Uterus (tissue), 3 donors: ENCODE measurements at regions not wholly inside any gene's neighbourhood (a gene's known extent, or its start where the extent isn't known, plus 50 kb on each side); places are given as distances from the start of the nearest gene placed in this dataset.

ENCODE experiments used
- DNase-seq, 2 donors: peaks; one replicate each; pipeline ENCODE4 v3.0.0-alpha.2; 2019 to 2020
- H3K27ac ChIP-seq, 2 donors: fragments of 200-600 bp; sonication (generic); 1 replicate in 1 of 2; 2 replicates in 1 of 2; pipeline ENCODE4 v1.5.1; 2016 to 2018
- H3K27me3 ChIP-seq, 2 donors: fragments of 200-600 bp; sonication (generic); one replicate each; pipeline ENCODE4 v1.5.1; 2018 to 2019; ENCODE audit warnings: control low read depth in 1 of 2
- H3K36me3 ChIP-seq, 2 donors: fragments of 200-600 bp; sonication (generic); one replicate each; pipeline ENCODE4 v1.5.1; 2019; ENCODE audit warnings: control low read depth in 1 of 2
- H3K4me1 ChIP-seq, 2 donors: fragments of 200-600 bp; sonication (generic); one replicate each; pipeline ENCODE4 v1.5.1; 2018 to 2019; ENCODE audit warnings: control low read depth in 1 of 2
- H3K4me3 ChIP-seq, 2 donors: fragments of 200-600 bp; sonication (generic); 1 replicate in 1 of 2; 2 replicates in 1 of 2; pipeline ENCODE4 v1.5.1; 2018 to 2019; ENCODE audit warnings: mild to moderate bottlenecking in 1 of 2
- H3K9me3 ChIP-seq, 2 donors: fragments of 200-600 bp; sonication (generic); one replicate each; pipeline ENCODE4 v1.5.1; 2019; ENCODE audit warnings: control low read depth in 1 of 2
- POLR2A ChIP-seq, 2 donors: fragments of 450-650 bp; IDR thresholded peaks; one replicate each; pipeline ENCODE4 v1.6.1; 2016; ENCODE audit warnings: antibody characterized with exemption in 2 of 2, mild to moderate bottlenecking in 1 of 2, moderate library complexity in 1 of 2
- intact Hi-C: fragments of 100-400 bp; cut with DNase I; formaldehyde crosslinking; loops from one replicate; pipeline ENCODE4 v1.15.1; 2023; ENCODE audit warnings: low total_unique reads
- TF ChIP-seq, protein P1 (sequence below), 4 experiments: fragments of 200-600 bp in 2 of 4; fragments of 450-650 bp in 2 of 4; sonication (generic) in 2 of 4; IDR thresholded peaks; one replicate each; pipeline ENCODE4 v1.5.1; 2016 to 2019; ENCODE audit warnings: antibody characterized with exemption in 4 of 4, mild to moderate bottlenecking in 2 of 4, moderate library complexity in 1 of 4
- donor health status: DM: yes; HTN: yes; CAD: no.

DNA sequence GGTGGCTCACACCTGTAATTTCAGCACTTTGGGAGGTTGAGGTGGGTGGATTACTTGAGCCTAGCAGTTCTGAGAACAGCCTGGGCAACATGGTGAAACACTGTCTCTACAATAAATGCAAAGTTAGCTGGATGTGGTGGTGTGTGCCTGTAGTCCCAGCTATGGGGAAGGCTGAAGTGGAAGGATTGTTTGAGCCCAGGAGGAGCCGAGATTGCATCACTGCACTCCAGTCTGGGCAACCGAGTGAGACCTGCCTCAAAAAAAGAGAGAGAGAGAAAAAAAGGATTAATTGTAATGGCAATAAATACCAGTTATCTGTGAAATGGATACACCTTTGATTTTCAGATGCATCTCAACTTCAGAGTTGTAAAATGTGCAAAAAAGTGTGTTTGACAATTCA, 58.8 kb downstream of the SPRY1 start:
- H3K36me3 ChIP-seq, result no peaks in the 10 kb centered on the region
- TF ChIP-seq, protein P1, sequence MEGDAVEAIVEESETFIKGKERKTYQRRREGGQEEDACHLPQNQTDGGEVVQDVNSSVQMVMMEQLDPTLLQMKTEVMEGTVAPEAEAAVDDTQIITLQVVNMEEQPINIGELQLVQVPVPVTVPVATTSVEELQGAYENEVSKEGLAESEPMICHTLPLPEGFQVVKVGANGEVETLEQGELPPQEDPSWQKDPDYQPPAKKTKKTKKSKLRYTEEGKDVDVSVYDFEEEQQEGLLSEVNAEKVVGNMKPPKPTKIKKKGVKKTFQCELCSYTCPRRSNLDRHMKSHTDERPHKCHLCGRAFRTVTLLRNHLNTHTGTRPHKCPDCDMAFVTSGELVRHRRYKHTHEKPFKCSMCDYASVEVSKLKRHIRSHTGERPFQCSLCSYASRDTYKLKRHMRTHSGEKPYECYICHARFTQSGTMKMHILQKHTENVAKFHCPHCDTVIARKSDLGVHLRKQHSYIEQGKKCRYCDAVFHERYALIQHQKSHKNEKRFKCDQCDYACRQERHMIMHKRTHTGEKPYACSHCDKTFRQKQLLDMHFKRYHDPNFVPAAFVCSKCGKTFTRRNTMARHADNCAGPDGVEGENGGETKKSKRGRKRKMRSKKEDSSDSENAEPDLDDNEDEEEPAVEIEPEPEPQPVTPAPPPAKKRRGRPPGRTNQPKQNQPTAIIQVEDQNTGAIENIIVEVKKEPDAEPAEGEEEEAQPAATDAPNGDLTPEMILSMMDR (IDR thresholded peaks at IDR 0.05), result no peak
- no peak for TF ChIP-seq POLR2A (IDR thresholded peaks at IDR 0.05)
- intact Hi-C loops, result no loop called here

GRCh38 chr4:123462007-123462406, 65.4 kb downstream of the SPRY1 start:
- Histone ChIP-seq H3K4me3 (no peak overlapping the region), H3K9me3 (no peaks in the 10 kb centered on the region), H3K27me3 (no peaks in the 10 kb centered on the region), H3K4me1 (no peaks in the 10 kb centered on the region), H3K36me3 (no peaks in the 10 kb centered on the region), H3K27ac (no peak overlapping the region)
- intact Hi-C loops, result no loop called here
- no peak for DNase-seq
- TF ChIP-seq POLR2A (IDR thresholded peaks at IDR 0.05), result no peak
- TF ChIP-seq, protein P1 (IDR thresholded peaks at IDR 0.05), result no peak

More for the DNA sequence above, 58.8 kb downstream of the SPRY1 start:
- no peaks in the 10 kb centered on the region for H3K9me3 ChIP-seq
- no peak overlapping the region for H3K4me3 ChIP-seq
- H3K4me1 ChIP-seq, result no peaks in the 10 kb centered on the region
- no peak overlapping the region for H3K27ac ChIP-seq
- H3K27me3 ChIP-seq, result no peaks in the 10 kb centered on the region
- DNase-seq, result no peak

DNA sequence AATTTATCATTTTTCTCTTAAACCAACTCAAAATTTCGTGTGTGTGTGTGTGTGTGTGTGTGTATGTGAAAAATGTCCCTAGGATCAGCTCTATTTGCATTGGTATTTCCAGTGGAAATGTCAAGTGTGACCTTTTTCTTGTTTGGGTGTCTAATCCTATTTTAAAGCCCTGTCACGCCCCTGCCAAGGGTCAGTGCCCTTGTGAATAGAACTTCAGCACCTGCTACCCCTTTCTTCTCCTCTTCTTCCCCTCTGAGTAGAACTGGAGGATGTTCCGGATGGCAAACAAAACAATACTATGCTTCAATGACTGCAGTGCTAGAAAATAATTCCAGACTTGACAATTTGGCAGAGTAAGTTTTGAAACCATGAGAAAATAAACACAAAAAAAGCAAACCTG, 67.3 kb downstream of the SPRY1 start:
- H3K4me1 ChIP-seq, result no peaks in the 10 kb centered on the region
- no peak overlapping the region for H3K4me3 ChIP-seq
- H3K27ac ChIP-seq, result no peak overlapping the region
- no peaks in the 10 kb centered on the region for H3K9me3 ChIP-seq
- H3K36me3 ChIP-seq, result no peaks in the 10 kb centered on the region
- no peaks in the 10 kb centered on the region for H3K27me3 ChIP-seq
- intact Hi-C loops, result no loop called here
- TF ChIP-seq, protein P1 (IDR thresholded peaks at IDR 0.05), result no peak
- TF ChIP-seq POLR2A (IDR thresholded peaks at IDR 0.05), result no peak
- no peak for DNase-seq

DNA sequence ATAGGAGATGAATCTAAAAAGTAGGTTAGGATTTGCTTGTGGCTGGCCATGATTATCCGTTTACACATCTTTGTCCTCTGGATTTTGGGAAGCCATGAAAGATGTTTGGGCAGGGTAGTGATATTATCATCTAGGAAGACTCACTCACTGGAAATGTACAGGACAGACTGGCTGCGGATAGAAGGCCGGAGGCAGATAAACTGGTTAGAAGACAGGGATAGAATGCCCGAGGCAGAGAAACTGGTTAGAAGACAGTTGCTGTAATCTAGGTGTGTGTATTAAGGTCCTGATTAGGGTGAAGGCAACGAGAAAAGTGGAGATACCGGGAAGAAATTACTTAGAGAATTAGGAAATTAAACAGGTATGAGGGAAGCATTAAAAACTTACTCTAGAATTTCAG, 68.8 kb downstream of the SPRY1 start:
- DNase-seq, result no peak
- intact Hi-C loops, result no loop called here

DNA sequence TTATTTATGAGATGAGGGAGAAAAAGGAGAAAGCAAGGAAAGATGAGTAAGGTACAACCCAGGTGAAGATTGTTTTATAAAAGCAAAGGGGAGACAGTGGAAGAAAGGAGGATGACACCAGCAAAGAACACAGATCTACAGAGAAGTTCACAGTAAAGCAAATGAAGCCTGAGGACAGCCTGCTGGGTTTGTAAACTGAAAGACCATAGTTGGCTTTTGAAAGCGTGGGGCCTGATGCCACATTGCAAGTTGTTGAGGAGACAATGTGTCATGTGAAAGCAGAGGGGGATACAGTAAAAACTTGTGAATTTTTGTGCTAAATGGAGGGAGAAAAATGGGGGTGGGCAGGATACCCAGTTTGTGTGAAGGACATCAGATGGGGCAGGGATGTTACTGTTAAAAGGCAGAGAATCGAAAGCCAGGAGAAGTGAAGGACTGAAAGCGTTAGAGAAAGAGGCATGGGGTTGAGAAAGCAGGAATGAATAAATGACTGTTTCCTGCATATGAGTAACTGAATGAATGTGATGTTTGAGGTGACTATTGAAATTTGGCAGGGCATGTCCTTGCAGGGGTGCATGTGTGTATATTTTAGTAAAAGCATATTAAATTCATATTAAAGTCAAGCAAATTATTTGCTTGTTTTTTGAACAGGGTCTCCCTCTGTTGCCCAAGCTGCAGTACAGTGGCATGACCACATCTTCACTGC, 69.6 kb downstream of the SPRY1 start:
- intact Hi-C loops, result no loop called here
- Histone ChIP-seq H3K9me3 (no peaks in the 10 kb centered on the region), H3K4me1 (no peaks in the 10 kb centered on the region), H3K36me3 (no peaks in the 10 kb centered on the region), H3K27me3 (no peaks in the 10 kb centered on the region), H3K27ac (no peak overlapping the region), H3K4me3 (no peak overlapping the region)
- TF ChIP-seq, protein P1 (IDR thresholded peaks at IDR 0.05), result no peak
- no peak for TF ChIP-seq POLR2A (IDR thresholded peaks at IDR 0.05)
- DNase-seq, result no peak

More for the DNA sequence above, 68.8 kb downstream of the SPRY1 start:
- Histone ChIP-seq H3K27ac (no peak overlapping the region), H3K9me3 (no peaks in the 10 kb centered on the region), H3K4me1 (no peaks in the 10 kb centered on the region), H3K27me3 (no peaks in the 10 kb centered on the region), H3K36me3 (no peaks in the 10 kb centered on the region), H3K4me3 (no peak overlapping the region)
- TF ChIP-seq POLR2A (IDR thresholded peaks at IDR 0.05), result no peak
- TF ChIP-seq, protein P1 (IDR thresholded peaks at IDR 0.05), result no peak
